DOHH2 (cell line): ENCODE measurements at regions not wholly inside any gene's neighbourhood (a gene's known extent, or its start where the extent isn't known, plus 50 kb on each side); places are given as distances from the start of the nearest gene placed in this dataset.

Experiments used
- EZH2phosphoT487 ChIP-seq: fragments of 200-600 bp; sonication (generic); IDR thresholded peaks from 2 replicates; pipeline ENCODE4 v1.6.1; 2017; ENCODE audit warnings: borderline replicate concordance, mild to moderate bottlenecking, antibody characterized with exemption, low read length, moderate library complexity, mixed read lengths
- TF ChIP-seq, protein P1 (sequence below): fragments of 200-600 bp; sonication (generic); IDR thresholded peaks from one replicate; pipeline ENCODE4 v1.5.1; 2014; ENCODE audit warnings: antibody characterized with exemption, mild to moderate bottlenecking, low read depth, low read length; ENCODE audit not compliant: poor library complexity, severe bottlenecking

- TF ChIP-seq, protein P1, sequence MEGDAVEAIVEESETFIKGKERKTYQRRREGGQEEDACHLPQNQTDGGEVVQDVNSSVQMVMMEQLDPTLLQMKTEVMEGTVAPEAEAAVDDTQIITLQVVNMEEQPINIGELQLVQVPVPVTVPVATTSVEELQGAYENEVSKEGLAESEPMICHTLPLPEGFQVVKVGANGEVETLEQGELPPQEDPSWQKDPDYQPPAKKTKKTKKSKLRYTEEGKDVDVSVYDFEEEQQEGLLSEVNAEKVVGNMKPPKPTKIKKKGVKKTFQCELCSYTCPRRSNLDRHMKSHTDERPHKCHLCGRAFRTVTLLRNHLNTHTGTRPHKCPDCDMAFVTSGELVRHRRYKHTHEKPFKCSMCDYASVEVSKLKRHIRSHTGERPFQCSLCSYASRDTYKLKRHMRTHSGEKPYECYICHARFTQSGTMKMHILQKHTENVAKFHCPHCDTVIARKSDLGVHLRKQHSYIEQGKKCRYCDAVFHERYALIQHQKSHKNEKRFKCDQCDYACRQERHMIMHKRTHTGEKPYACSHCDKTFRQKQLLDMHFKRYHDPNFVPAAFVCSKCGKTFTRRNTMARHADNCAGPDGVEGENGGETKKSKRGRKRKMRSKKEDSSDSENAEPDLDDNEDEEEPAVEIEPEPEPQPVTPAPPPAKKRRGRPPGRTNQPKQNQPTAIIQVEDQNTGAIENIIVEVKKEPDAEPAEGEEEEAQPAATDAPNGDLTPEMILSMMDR, result no peak
- TF ChIP-seq EZH2phosphoT487, result no peak
Observed at GRCh38 chr4:179831274-179831673, 2389.0 kb upstream of the AGA start.
